ENCODE measurements at regions not wholly inside any gene's neighbourhood (a gene's known extent, or its start where the extent isn't known, plus 50 kb on each side); places are given as distances from the start of the nearest gene placed in this dataset.

- Histone ChIP-seq H3K4ac (ENCODE audit: low read depth, low read length) (no peak overlapping the region), H2BK20ac (ENCODE audit: low read depth, low read length) (no peak overlapping the region), H2BK15ac (ENCODE audit: low read depth, low read length) (no peak overlapping the region), H3K4me1 (ENCODE audit: control insufficient read depth, insufficient read depth, low read length) (no peaks in the 10 kb centered on the region), H3K27ac (ENCODE audit: insufficient read depth, low read length) (no peak overlapping the region), H2BK120ac (ENCODE audit: low read depth, low read length) (no peak overlapping the region), H2AK9ac (replicated peaks; ENCODE audit: low read depth, low read length, poor library complexity) (no peak overlapping the region), H3K27me3 (ENCODE audit: control insufficient read depth, insufficient read depth, low read length) (no peaks in the 10 kb centered on the region), H3K36me3 (ENCODE audit: control insufficient read depth, insufficient read depth, low read length) (no peaks in the 10 kb centered on the region), H4K91ac (ENCODE audit: insufficient read depth, low read depth, low read length) (no peak overlapping the region), H2AFZ (replicated peaks; ENCODE audit: low read length, poor library complexity) (no peak overlapping the region), H3K23ac (ENCODE audit: low read depth, low read length) (no peak overlapping the region), H3K14ac (replicated peaks; ENCODE audit: low read depth, low read length) (no peak overlapping the region), H3K79me1 (ENCODE audit: low read depth in 1 of 2, low read length in 2 of 2) (no peaks in the 10 kb centered on the region), H2BK5ac (ENCODE audit: low read depth, low read length, poor library complexity, severe bottlenecking) (no peak overlapping the region), H4K8ac (ENCODE audit: low read depth in 2 of 2, low read length in 2 of 2) (no peak overlapping the region), H3K4me2 (ENCODE audit: low read depth, low read length) (no peak overlapping the region), H3K9ac (ENCODE audit: low read depth, low read length) (no peak overlapping the region), H3K9me3 (ENCODE audit: control insufficient read depth, insufficient read depth, low read length) (peaks cover 5% of the 10 kb centered on the region; the same call in 1 of the 2 replicates), H4K20me1 (ENCODE audit: insufficient read depth, low read length) (no peaks in the 10 kb centered on the region), H2AK5ac (ENCODE audit: low read depth, low read length) (no peak overlapping the region), H3K9me1 (ENCODE audit: insufficient read depth, low read length) (no peaks in the 10 kb centered on the region), H3K56ac (ENCODE audit: extremely low read depth, insufficient read depth, low read length) (no peak overlapping the region), H3K18ac (ENCODE audit: low read depth, low read length) (no peak overlapping the region), H4K5ac (ENCODE audit: low read depth, low read length) (no peak overlapping the region), H3K4me3 (ENCODE audit: insufficient read depth, low read depth, low read length) (no peak overlapping the region)
- in situ Hi-C loops (cut with MboI; ENCODE audit: low sequenced_read_pairs): no loop called here
- ATAC-seq (ENCODE audit: low read depth) (no peak), DNase-seq (no peak)
- ChIA-PET CTCF (interaction anchor here (0.6 kb wide), 1 partner anchor 333 kb away, joined by 3 read pairs; no protein-coding TSS in a partner anchor), POLR2A (ENCODE audit: unreplicated experiment) (no interaction called here)
- dilution Hi-C loops (cut with HindIII; ENCODE audit: low sequenced_read_pairs, unreplicated experiment): no loop called here
- TF ChIP-seq MAFK (IDR thresholded peaks at IDR 0.05; ENCODE audit: low read depth, low read length): no peak
- no peak for TF ChIP-seq NFE2L2 (IDR thresholded peaks at IDR 0.05; ENCODE audit: low read depth, low read length)
- TF ChIP-seq CEBPB (IDR thresholded peaks at IDR 0.05; ENCODE audit: low read depth, low read length): no peak
- TF ChIP-seq SMC3 (IDR thresholded peaks at IDR 0.05; ENCODE audit: low read depth, low read length): no peak
- TF ChIP-seq CTCF (conservative IDR thresholded peaks at IDR 0.05; ENCODE audit: low read depth, low read length): no peak
- no peak for TF ChIP-seq MAZ (IDR thresholded peaks at IDR 0.05; ENCODE audit: borderline replicate concordance, low read depth, low read length)
- TF ChIP-seq POLR2A (IDR thresholded peaks at IDR 0.05; ENCODE audit: low read depth, low read length): no peak
- TF ChIP-seq USF2 (IDR thresholded peaks at IDR 0.05; ENCODE audit: low read depth, low read length): no peak
- no peak for TF ChIP-seq RCOR1 (IDR thresholded peaks at IDR 0.05; ENCODE audit: insufficient replicate concordance, low read length)
- TF ChIP-seq RFX5 (IDR thresholded peaks at IDR 0.05; ENCODE audit: low read depth, low read length): no peak
- no peak for TF ChIP-seq FOS (IDR thresholded peaks at IDR 0.05; ENCODE audit: low read depth, low read length)
- no peak for TF ChIP-seq BHLHE40 (IDR thresholded peaks at IDR 0.05; ENCODE audit: low read depth, low read length)
- no TSS peak for BruUV-seq (replicated peaks)
- no CpG with 5 or more reads among the region's 3 CpGs for WGBS, 2 experiments (ENCODE audit: extremely low coverage in 2 of 2, insufficient read length in 1 of 2)
- intact Hi-C loops (cut with micrococcal nuclease): no loop called here
Observed at GRCh38 chr11:82049199-82049598, 684.5 kb downstream of the FAM181B start.
